ENCODE measurements at regions not wholly inside any gene's neighbourhood (a gene's known extent, or its start where the extent isn't known, plus 50 kb on each side); places are given as distances from the start of the nearest gene placed in this dataset.

DNA sequence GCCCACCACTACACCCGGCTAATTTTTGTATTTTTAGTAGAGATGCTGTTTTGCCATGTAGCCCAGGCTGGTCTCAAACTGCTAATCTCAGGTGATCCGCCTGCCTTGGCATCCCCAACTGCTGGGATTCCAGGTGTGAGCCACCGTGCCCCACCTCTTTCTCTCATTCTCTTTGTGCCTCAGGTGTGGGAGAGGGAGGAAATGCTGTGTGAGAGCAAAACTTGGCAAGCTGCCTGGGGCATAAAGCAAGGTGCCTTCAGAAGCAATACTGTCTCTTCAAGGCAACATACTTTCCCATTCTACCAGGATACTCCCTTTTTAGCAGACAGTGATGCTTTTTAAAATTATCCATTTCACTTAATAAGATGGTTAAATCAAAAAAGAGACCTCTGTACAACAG is 53.2 kb upstream of the RFC3 start:
- TF ChIP-seq, protein P1, sequence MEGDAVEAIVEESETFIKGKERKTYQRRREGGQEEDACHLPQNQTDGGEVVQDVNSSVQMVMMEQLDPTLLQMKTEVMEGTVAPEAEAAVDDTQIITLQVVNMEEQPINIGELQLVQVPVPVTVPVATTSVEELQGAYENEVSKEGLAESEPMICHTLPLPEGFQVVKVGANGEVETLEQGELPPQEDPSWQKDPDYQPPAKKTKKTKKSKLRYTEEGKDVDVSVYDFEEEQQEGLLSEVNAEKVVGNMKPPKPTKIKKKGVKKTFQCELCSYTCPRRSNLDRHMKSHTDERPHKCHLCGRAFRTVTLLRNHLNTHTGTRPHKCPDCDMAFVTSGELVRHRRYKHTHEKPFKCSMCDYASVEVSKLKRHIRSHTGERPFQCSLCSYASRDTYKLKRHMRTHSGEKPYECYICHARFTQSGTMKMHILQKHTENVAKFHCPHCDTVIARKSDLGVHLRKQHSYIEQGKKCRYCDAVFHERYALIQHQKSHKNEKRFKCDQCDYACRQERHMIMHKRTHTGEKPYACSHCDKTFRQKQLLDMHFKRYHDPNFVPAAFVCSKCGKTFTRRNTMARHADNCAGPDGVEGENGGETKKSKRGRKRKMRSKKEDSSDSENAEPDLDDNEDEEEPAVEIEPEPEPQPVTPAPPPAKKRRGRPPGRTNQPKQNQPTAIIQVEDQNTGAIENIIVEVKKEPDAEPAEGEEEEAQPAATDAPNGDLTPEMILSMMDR (IDR thresholded peaks at IDR 0.05) = no peak

DNA sequence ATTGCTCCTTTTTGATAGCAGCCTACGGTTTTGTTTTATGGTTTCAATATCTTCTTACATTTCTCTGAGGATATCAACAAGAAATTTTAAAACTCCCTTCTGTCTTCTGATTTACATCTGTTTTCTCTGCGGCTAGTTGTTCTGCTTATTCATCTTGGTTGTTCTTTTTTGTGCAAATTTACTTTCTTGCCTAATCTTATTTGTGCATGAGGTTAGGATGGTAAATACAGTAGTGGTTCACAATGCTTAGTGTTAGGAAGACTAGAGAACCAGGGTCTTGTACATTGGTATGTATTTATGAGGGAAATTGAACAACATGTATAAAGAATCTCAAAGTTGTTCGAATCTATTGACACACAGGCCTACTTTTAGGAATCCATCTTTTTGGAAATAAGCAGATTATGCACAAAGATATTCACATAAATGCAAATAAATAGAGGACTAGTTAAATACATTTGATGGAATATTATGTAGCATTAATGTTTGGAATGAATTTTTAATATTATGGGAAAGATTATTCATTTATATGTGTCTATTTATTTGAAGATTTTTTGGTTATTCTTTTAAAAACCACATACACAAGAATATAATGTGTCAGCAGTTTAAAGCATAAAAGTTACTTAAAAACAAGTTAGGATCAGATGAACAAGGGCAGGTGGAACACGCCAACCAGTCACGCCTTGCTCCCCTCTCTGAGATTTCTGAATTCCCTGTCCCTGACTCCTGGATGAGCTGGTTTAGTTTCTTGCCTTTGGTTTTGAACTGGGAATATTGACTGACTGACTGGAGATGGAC is 51.4 kb upstream of the RFC3 start:
- TF ChIP-seq, protein P1 (IDR thresholded peaks at IDR 0.05) = no peak

DNA sequence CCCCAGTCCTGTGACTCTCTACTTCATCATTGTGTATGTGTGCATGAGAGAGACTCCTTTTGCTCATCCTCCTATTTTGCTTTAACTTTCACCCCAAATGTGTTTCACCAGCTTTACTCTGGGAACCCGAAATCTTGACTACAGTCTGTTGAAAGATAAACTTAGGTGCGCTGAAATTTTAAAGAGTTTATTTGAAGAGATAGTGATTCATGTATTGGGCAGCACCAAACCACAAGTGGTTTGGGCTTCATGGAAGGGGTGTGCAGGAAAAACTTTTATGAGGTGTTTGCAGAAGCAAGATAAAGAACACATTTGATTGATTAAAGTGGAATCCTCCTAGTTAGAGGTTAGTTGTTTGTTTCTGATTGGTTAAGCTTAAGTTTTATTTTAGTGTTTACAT is 50.8 kb upstream of the RFC3 start:
- TF ChIP-seq, protein P1 (IDR thresholded peaks at IDR 0.05) = no peak
